ENCODE measurements at regions not wholly inside any gene's neighbourhood (a gene's known extent, or its start where the extent isn't known, plus 50 kb on each side); places are given as distances from the start of the nearest gene placed in this dataset.

GRCh38 chr5:56763711-56764466, 51.5 kb upstream of the MAP3K1 start:
- no peak for DNase-seq
- H3K27ac ChIP-seq = no peak overlapping the region
- H3K27me3 ChIP-seq (ENCODE audit: insufficient read depth, low read depth, severe bottlenecking) = no peaks in the 10 kb centered on the region
- H3K9me3 ChIP-seq (ENCODE audit: severe bottlenecking) = no peaks in the 10 kb centered on the region
- H3K4me3 ChIP-seq (ENCODE audit: low read depth, low read length) = no peak overlapping the region
- no peaks in the 10 kb centered on the region for H3K36me3 ChIP-seq
- TF ChIP-seq, protein P1, sequence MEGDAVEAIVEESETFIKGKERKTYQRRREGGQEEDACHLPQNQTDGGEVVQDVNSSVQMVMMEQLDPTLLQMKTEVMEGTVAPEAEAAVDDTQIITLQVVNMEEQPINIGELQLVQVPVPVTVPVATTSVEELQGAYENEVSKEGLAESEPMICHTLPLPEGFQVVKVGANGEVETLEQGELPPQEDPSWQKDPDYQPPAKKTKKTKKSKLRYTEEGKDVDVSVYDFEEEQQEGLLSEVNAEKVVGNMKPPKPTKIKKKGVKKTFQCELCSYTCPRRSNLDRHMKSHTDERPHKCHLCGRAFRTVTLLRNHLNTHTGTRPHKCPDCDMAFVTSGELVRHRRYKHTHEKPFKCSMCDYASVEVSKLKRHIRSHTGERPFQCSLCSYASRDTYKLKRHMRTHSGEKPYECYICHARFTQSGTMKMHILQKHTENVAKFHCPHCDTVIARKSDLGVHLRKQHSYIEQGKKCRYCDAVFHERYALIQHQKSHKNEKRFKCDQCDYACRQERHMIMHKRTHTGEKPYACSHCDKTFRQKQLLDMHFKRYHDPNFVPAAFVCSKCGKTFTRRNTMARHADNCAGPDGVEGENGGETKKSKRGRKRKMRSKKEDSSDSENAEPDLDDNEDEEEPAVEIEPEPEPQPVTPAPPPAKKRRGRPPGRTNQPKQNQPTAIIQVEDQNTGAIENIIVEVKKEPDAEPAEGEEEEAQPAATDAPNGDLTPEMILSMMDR (IDR thresholded peaks at IDR 0.05; ENCODE audit: low read depth, low read length) = no peak

- Histone ChIP-seq H3K27ac (no peak overlapping the region), H3K4me3 (ENCODE audit: low read depth, low read length) (no peak overlapping the region), H3K36me3 (no peaks in the 10 kb centered on the region), H3K9me3 (ENCODE audit: severe bottlenecking) (no peaks in the 10 kb centered on the region), H3K27me3 (ENCODE audit: insufficient read depth, low read depth, severe bottlenecking) (no peaks in the 10 kb centered on the region)
- TF ChIP-seq, protein P1 (IDR thresholded peaks at IDR 0.05; ENCODE audit: low read depth, low read length) = no peak
- no peak for DNase-seq
Observed at GRCh38 chr5:56763182-56763581, 52.2 kb upstream of the MAP3K1 start.

GRCh38 chr5:56761151-56761885, 54.0 kb upstream of the MAP3K1 start:
- H3K9me3 ChIP-seq (ENCODE audit: severe bottlenecking) = no peaks in the 10 kb centered on the region
- H3K27ac ChIP-seq = no peak overlapping the region
- H3K36me3 ChIP-seq = no peaks in the 10 kb centered on the region
- H3K27me3 ChIP-seq (ENCODE audit: insufficient read depth, low read depth, severe bottlenecking) = no peaks in the 10 kb centered on the region
- TF ChIP-seq, protein P1 (IDR thresholded peaks at IDR 0.05; ENCODE audit: low read depth, low read length) = no peak
- H3K4me3 ChIP-seq (ENCODE audit: low read depth, low read length) = no peak overlapping the region
- no peak for DNase-seq

DNA sequence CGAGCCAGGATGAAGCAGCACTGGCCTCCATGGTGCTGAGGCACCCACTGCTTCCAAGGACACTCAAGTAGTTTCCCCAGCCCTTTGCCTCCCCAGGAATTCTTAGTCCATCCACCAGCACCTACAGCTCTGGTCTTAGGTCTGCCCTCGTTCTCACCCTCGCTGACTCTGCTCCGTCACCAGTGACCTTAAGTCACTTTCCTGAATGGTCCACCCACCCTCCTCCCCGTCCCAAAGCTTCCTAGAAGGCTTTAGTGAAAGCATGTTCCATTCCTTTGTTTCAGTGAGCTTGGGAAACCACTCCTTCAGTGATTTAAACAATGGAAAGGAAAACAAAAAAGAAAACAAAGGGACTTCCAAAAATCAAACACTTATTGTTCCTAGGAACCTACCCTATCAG, 54.6 kb upstream of the MAP3K1 start:
- Histone ChIP-seq H3K27ac (no peak overlapping the region), H3K4me3 (ENCODE audit: low read depth, low read length) (no peak overlapping the region), H3K36me3 (no peaks in the 10 kb centered on the region), H3K9me3 (ENCODE audit: severe bottlenecking) (no peaks in the 10 kb centered on the region), H3K27me3 (ENCODE audit: insufficient read depth, low read depth, severe bottlenecking) (no peaks in the 10 kb centered on the region)
- TF ChIP-seq, protein P1 (IDR thresholded peaks at IDR 0.05; ENCODE audit: low read depth, low read length) = no peak
- DNase-seq = no peak

GRCh38 chr5:56759521-56760216, 55.7 kb upstream of the MAP3K1 start:
- DNase-seq = no peak
- Histone ChIP-seq H3K9me3 (ENCODE audit: severe bottlenecking) (no peaks in the 10 kb centered on the region), H3K36me3 (no peaks in the 10 kb centered on the region), H3K27ac (no peak overlapping the region), H3K4me3 (ENCODE audit: low read depth, low read length) (no peak overlapping the region), H3K27me3 (ENCODE audit: insufficient read depth, low read depth, severe bottlenecking) (no peaks in the 10 kb centered on the region)
- TF ChIP-seq, protein P1 (IDR thresholded peaks at IDR 0.05; ENCODE audit: low read depth, low read length) = no peak
